ENCODE measurements at regions not wholly inside any gene's neighbourhood (a gene's known extent, or its start where the extent isn't known, plus 50 kb on each side); places are given as distances from the start of the nearest gene placed in this dataset.

GRCh38 chr12:88856201-88856600 is 275.9 kb upstream of the KITLG start:
- no peak for TF ChIP-seq CTCF (conservative IDR thresholded peaks at IDR 0.05 in 1 of 2, IDR thresholded peaks at IDR 0.05 in 1 of 2; ENCODE audit: extremely low read depth in 1 of 2, insufficient read depth in 1 of 2, low read depth in 1 of 2, low read length in 2 of 2)
- no peak for TF ChIP-seq EZH2 (IDR thresholded peaks at IDR 0.05; ENCODE audit: borderline replicate concordance, low read length)

Data from mammary epithelial cell (primary cell).